ENCODE measurements at regions not wholly inside any gene's neighbourhood (a gene's known extent, or its start where the extent isn't known, plus 50 kb on each side); places are given as distances from the start of the nearest gene placed in this dataset.

GRCh38 chr6:37093728-37094069 lies 76.3 kb upstream of the PIM1 start:
- no peak for TF ChIP-seq CTCF (IDR thresholded peaks at IDR 0.05)
- TF ChIP-seq REST (IDR thresholded peaks at IDR 0.05; ENCODE audit: insufficient read depth in 1 of 2, low read depth in 2 of 2, low read length in 1 of 2) = no peak

Data from Panc1 (cell line).